IMR-90 (cell line): ENCODE measurements at regions not wholly inside any gene's neighbourhood (a gene's known extent, or its start where the extent isn't known, plus 50 kb on each side); places are given as distances from the start of the nearest gene placed in this dataset.

Source experiments
- ATAC-seq: fragments of 200-7000 bp; cut with Tn5 transposase; 2 replicates; pipeline ENCODE4 v1.9.1; 2020; ENCODE audit warnings: low read depth, mild to moderate bottlenecking, moderate library complexity
- BruUV-seq: library from RNA; stranded (reverse); fragments of 400-500 nt; replicated peaks from 2 replicates; lab custom pipeline; 2021; lab: Mats Ljungman, UMichigan
- CTCF ChIA-PET: fragments of 300-600 bp; formaldehyde crosslinking; extraction: SDS; loops from one replicate; lab custom pipeline; 2021; ENCODE audit warnings: antibody characterized with exemption; lab: Yijun Ruan, JAX
- POLR2A ChIA-PET: fragments of 300-600 bp; sonication (Branson Sonifier 250); formaldehyde crosslinking; loops from one replicate; lab custom pipeline; 2022; ENCODE audit warnings: antibody characterized with exemption; ENCODE audit not compliant: unreplicated experiment; lab: Charles Lee
- DNase-seq: peaks from one replicate; pipeline ENCODE4 v3.0.0; 2013
- H2AFZ ChIP-seq: replicated peaks from 2 replicates; pipeline ENCODE3; 2013; ENCODE audit warnings: low read length, mild to moderate bottlenecking; ENCODE audit not compliant: poor library complexity
- H2AK5ac ChIP-seq: 2 replicates; pipeline ENCODE4 v1.6.1; 2013; ENCODE audit warnings: low read depth, low read length, inconsistent platforms
- H2AK9ac ChIP-seq: replicated peaks from 2 replicates; pipeline ENCODE3; 2013; ENCODE audit warnings: mild to moderate bottlenecking, low read depth, low read length, moderate library complexity; ENCODE audit not compliant: poor library complexity
- H2BK120ac ChIP-seq: 2 replicates; pipeline ENCODE4 v1.6.1; 2013; ENCODE audit warnings: low read depth, low read length, inconsistent platforms
- H2BK15ac ChIP-seq: 3 replicates; pipeline ENCODE4 v1.6.1; 2013; ENCODE audit warnings: low read depth, low read length, inconsistent platforms
- H2BK20ac ChIP-seq: 2 replicates; pipeline ENCODE4 v1.6.1; 2013; ENCODE audit warnings: low read depth, mild to moderate bottlenecking, inconsistent platforms, low read length, moderate library complexity
- H2BK5ac ChIP-seq: 2 replicates; pipeline ENCODE4 v1.6.1; 2013; ENCODE audit warnings: mild to moderate bottlenecking, low read depth, low read length, inconsistent platforms; ENCODE audit not compliant: poor library complexity, severe bottlenecking
- H3K14ac ChIP-seq: replicated peaks from 2 replicates; pipeline ENCODE4 v1.6.1; 2013; ENCODE audit warnings: low read depth, low read length, inconsistent platforms
- H3K18ac ChIP-seq: 2 replicates; pipeline ENCODE4 v1.6.1; 2013; ENCODE audit warnings: low read depth, low read length, control low read depth
- H3K23ac ChIP-seq: 2 replicates; pipeline ENCODE4 v1.6.1; 2013; ENCODE audit warnings: low read depth, low read length, inconsistent platforms
- H3K27ac ChIP-seq: 2 replicates; pipeline ENCODE4 v1.5.1; 2013; ENCODE audit warnings: mild to moderate bottlenecking, control low read depth, low read length; ENCODE audit not compliant: insufficient read depth
- H3K27me3 ChIP-seq: 2 replicates; pipeline ENCODE4 v1.6.1; 2013; ENCODE audit warnings: low read length; ENCODE audit not compliant: control insufficient read depth, insufficient read depth
- H3K36me3 ChIP-seq: 2 replicates; pipeline ENCODE4 v1.6.1; 2013; ENCODE audit warnings: low read length, mixed read lengths; ENCODE audit not compliant: control insufficient read depth, insufficient read depth
- H3K4ac ChIP-seq: 2 replicates; pipeline ENCODE4 v1.6.1; 2013; ENCODE audit warnings: low read depth, low read length, inconsistent platforms
- H3K4me1 ChIP-seq: 2 replicates; pipeline ENCODE4 v1.6.1; 2013; ENCODE audit warnings: low read length, mixed read lengths; ENCODE audit not compliant: control insufficient read depth, insufficient read depth
- H3K4me2 ChIP-seq: 2 replicates; pipeline ENCODE4 v1.6.1; 2013; ENCODE audit warnings: low read depth, mild to moderate bottlenecking, control low read depth, low read length, moderate library complexity
- H3K4me3 ChIP-seq: 2 replicates; pipeline ENCODE4 v1.5.1; 2013; ENCODE audit warnings: low read depth, mild to moderate bottlenecking, control low read depth, low read length, moderate library complexity; ENCODE audit not compliant: insufficient read depth
- H3K56ac ChIP-seq: 2 replicates; pipeline ENCODE4 v1.6.1; 2013; ENCODE audit warnings: low read length, inconsistent platforms; ENCODE audit not compliant: insufficient read depth; ENCODE audit errors: extremely low read depth
- H3K79me1 ChIP-seq, 2 experiments: 2 replicates each; pipeline ENCODE4 v1.6.1; 2013; ENCODE audit warnings: low read length in 2 of 2, inconsistent platforms in 1 of 2, low read depth in 1 of 2
- H3K9ac ChIP-seq: 2 replicates; pipeline ENCODE4 v1.6.1; 2013; ENCODE audit warnings: low read depth, low read length, control low read depth
- H3K9me1 ChIP-seq: 2 replicates; pipeline ENCODE4 v1.6.1; 2013; ENCODE audit warnings: low read length, inconsistent platforms; ENCODE audit not compliant: insufficient read depth
- H3K9me3 ChIP-seq: 2 replicates; pipeline ENCODE4 v1.6.1; 2013; ENCODE audit warnings: low read length; ENCODE audit not compliant: control insufficient read depth, insufficient read depth
- H4K20me1 ChIP-seq: 2 replicates; pipeline ENCODE4 v1.6.1; 2013; ENCODE audit warnings: low read length, inconsistent platforms; ENCODE audit not compliant: insufficient read depth
- H4K5ac ChIP-seq: 2 replicates; pipeline ENCODE4 v1.6.1; 2013; ENCODE audit warnings: mild to moderate bottlenecking, low read depth, low read length, control low read depth
- H4K8ac ChIP-seq, 2 experiments: 2 replicates each; pipeline ENCODE4 v1.6.1; 2013; ENCODE audit warnings: low read depth in 2 of 2, low read length in 2 of 2, control low read depth in 1 of 2, inconsistent platforms in 1 of 2
- H4K91ac ChIP-seq: 2 replicates; pipeline ENCODE4 v1.6.1; 2013; ENCODE audit warnings: low read depth, low read length, inconsistent platforms; ENCODE audit not compliant: insufficient read depth
- BHLHE40 ChIP-seq: fragments of 150-350 bp; IDR thresholded peaks from 2 replicates; pipeline ENCODE4 v1.6.1; 2016; ENCODE audit warnings: mild to moderate bottlenecking, low read depth, low read length
- CEBPB ChIP-seq: IDR thresholded peaks from 2 replicates; pipeline ENCODE4 v1.6.1; 2012; ENCODE audit warnings: low read depth, low read length, improper control_type of control experiment
- CHD1 ChIP-seq: IDR thresholded peaks from 2 replicates; pipeline ENCODE4 v1.6.1; 2012; ENCODE audit warnings: low read depth, low read length, improper control_type of control experiment
- CTCF ChIP-seq: conservative IDR thresholded peaks from 2 replicates; pipeline ENCODE4 v1.5.1; 2012; ENCODE audit warnings: mild to moderate bottlenecking, low read depth, low read length, improper control_type of control experiment
- ELK1 ChIP-seq: fragments of 150-350 bp; IDR thresholded peaks from 2 replicates; pipeline ENCODE4 v1.6.1; 2016; ENCODE audit warnings: low read depth, mild to moderate bottlenecking, low read length, moderate library complexity, borderline replicate concordance
- FOS ChIP-seq: fragments of 150-350 bp; IDR thresholded peaks from 2 replicates; pipeline ENCODE4 v1.6.1; 2016; ENCODE audit warnings: low read depth, low read length
- MAFK ChIP-seq: IDR thresholded peaks from 2 replicates; pipeline ENCODE4 v1.6.1; 2012; ENCODE audit warnings: low read depth, low read length, improper control_type of control experiment
- MAZ ChIP-seq: IDR thresholded peaks from 2 replicates; pipeline ENCODE4 v1.6.1; 2012; ENCODE audit warnings: low read depth, mild to moderate bottlenecking, low read length, improper control_type of control experiment, moderate library complexity, borderline replicate concordance
- MXI1 ChIP-seq: IDR thresholded peaks from 2 replicates; pipeline ENCODE4 v1.6.1; 2012; ENCODE audit warnings: low read depth, mild to moderate bottlenecking, low read length, moderate library complexity, borderline replicate concordance
- NFE2L2 ChIP-seq: fragments of 150-350 bp; IDR thresholded peaks from 2 replicates; pipeline ENCODE4 v1.6.1; 2016; ENCODE audit warnings: low read depth, mild to moderate bottlenecking, low read length
- POLR2A ChIP-seq: IDR thresholded peaks from 2 replicates; pipeline ENCODE4 v1.6.1; 2012; ENCODE audit warnings: mild to moderate bottlenecking, low read depth, low read length
- RAD21 ChIP-seq: IDR thresholded peaks from 2 replicates; pipeline ENCODE4 v1.6.1; 2012; ENCODE audit warnings: low read length, improper control_type of control experiment
- RCOR1 ChIP-seq: IDR thresholded peaks from 2 replicates; pipeline ENCODE4 v1.6.1; 2012; ENCODE audit warnings: mild to moderate bottlenecking, low read length, improper control_type of control experiment; ENCODE audit not compliant: insufficient replicate concordance
- RFX5 ChIP-seq: IDR thresholded peaks from 2 replicates; pipeline ENCODE4 v1.8.0; 2012; ENCODE audit warnings: low read depth, mild to moderate bottlenecking, low read length, moderate library complexity
- SMC3 ChIP-seq: fragments of 150-350 bp; IDR thresholded peaks from 2 replicates; pipeline ENCODE4 v1.6.1; 2016; ENCODE audit warnings: low read depth, mild to moderate bottlenecking, antibody characterized with exemption, low read length, moderate library complexity
- USF2 ChIP-seq: fragments of 150-350 bp; IDR thresholded peaks from 2 replicates; pipeline ENCODE4 v1.6.1; 2017; ENCODE audit warnings: mild to moderate bottlenecking, antibody characterized with exemption, low read length, low read depth
- WGBS, 2 experiments: methylation state at CpG; one replicate each; pipeline versions ENCODE4 v1.1.5 to v1.1.7; 2013; ENCODE audit warnings: missing lambda C conversion rate in 2 of 2; ENCODE audit not compliant: insufficient read length in 1 of 2; ENCODE audit errors: extremely low coverage in 2 of 2; 5-methylcytosine and 5-hydroxymethylcytosine counted together
- dilution Hi-C: fragments of 300-500 bp; cut with HindIII; formaldehyde crosslinking; loops from one replicate; pipeline ENCODE4 v1.14.3; 2018; ENCODE audit warnings: low sequenced_read_pairs; ENCODE audit not compliant: unreplicated experiment
- in situ Hi-C: fragments of 300-500 bp; cut with MboI; formaldehyde crosslinking; loops from 3 replicates; pipeline ENCODE4 v1.14.3; 2019; ENCODE audit warnings: low sequenced_read_pairs, inconsistent platforms, mixed read lengths
- intact Hi-C: fragments of 100-400 bp; cut with micrococcal nuclease; formaldehyde crosslinking; loops from 2 replicates; pipeline ENCODE4 v1.10.0; 2022

- no peak overlapping the region for H3K18ac ChIP-seq
- H3K14ac ChIP-seq: no peak overlapping the region
- H3K4me2 ChIP-seq: no peak overlapping the region
- TF ChIP-seq FOS: no peak
- no peak for TF ChIP-seq MAZ
- no peak for TF ChIP-seq RAD21
- no peak for TF ChIP-seq POLR2A
- TF ChIP-seq CTCF: no peak
- no peak for TF ChIP-seq SMC3
- no peak for TF ChIP-seq CEBPB
- TF ChIP-seq USF2: no peak
- no peak for TF ChIP-seq RCOR1
- TF ChIP-seq BHLHE40: no peak
- TF ChIP-seq ELK1: no peak
- TF ChIP-seq RFX5: no peak
- no peak for TF ChIP-seq MAFK
- TF ChIP-seq CHD1: no peak
- TF ChIP-seq MXI1: no peak
- TF ChIP-seq NFE2L2: no peak
- H3K27ac ChIP-seq: no peak overlapping the region
- H2AFZ ChIP-seq: no peak overlapping the region
- H4K5ac ChIP-seq: no peak overlapping the region
- H2BK15ac ChIP-seq: no peak overlapping the region
- H2BK120ac ChIP-seq: no peak overlapping the region
- no TSS peak for BruUV-seq
- H4K91ac ChIP-seq: no peak overlapping the region
- ChIA-PET POLR2A (no interaction called here), CTCF (no interaction called here)
- H3K27me3 ChIP-seq: no peaks in the 10 kb centered on the region
- H3K56ac ChIP-seq: no peak overlapping the region
- H3K4me3 ChIP-seq: no peak overlapping the region
- peaks cover 41% of the 10 kb centered on the region for H3K9me3 ChIP-seq
- H2BK5ac ChIP-seq: no peak overlapping the region
- H3K4ac ChIP-seq: no peak overlapping the region
- WGBS, 2 experiments: 47% methylated on average over 7 of the region's 12 CpGs; no CpG with 5 or more reads in 1 of the 2 experiments
- dilution Hi-C loops: no loop called here
- intact Hi-C loops: no loop called here
- no peak overlapping the region for H2BK20ac ChIP-seq
- H2AK9ac ChIP-seq: no peak overlapping the region
- ATAC-seq (no peak), DNase-seq (no peak)
- no peak overlapping the region for H4K8ac ChIP-seq
- no peaks in the 10 kb centered on the region for H4K20me1 ChIP-seq
- no peak overlapping the region for H3K23ac ChIP-seq
- H3K9me1 ChIP-seq: no peaks in the 10 kb centered on the region
- no peaks in the 10 kb centered on the region for H3K36me3 ChIP-seq
- no peak overlapping the region for H2AK5ac ChIP-seq
- in situ Hi-C loops: no loop called here
- H3K79me1 ChIP-seq: no peaks in the 10 kb centered on the region
- no peaks in the 10 kb centered on the region for H3K4me1 ChIP-seq
- no peak overlapping the region for H3K9ac ChIP-seq
These were observed 295.3 kb upstream of the IRX4 start for GRCh38 chr5:2178071-2178477.
